Heart left ventricle (tissue), 16 donors: ENCODE measurements at regions not wholly inside any gene's neighbourhood (a gene's known extent, or its start where the extent isn't known, plus 50 kb on each side); places are given as distances from the start of the nearest gene placed in this dataset.

Source experiments
- ATAC-seq, 4 donors: fragments of 200-7000 bp; cut with Tn5 transposase; one replicate each; pipeline ENCODE4 v1.9.1; 2020 to 2022; ENCODE audit warnings: moderate library complexity in 4 of 4, mild to moderate bottlenecking in 3 of 4, moderate number of reproducible peaks in 1 of 4
- DNase-seq, 5 donors: peaks; one replicate each; pipeline ENCODE4 v3.0.0-alpha.2; 2020
- H3K27ac ChIP-seq, 12 donors: fragments of 200-600 bp; sonication (generic) in 4 of 12; one replicate each; pipeline versions ENCODE4 v1.5.0 to v1.8.0; 2016 to 2022; ENCODE audit warnings: mild to moderate bottlenecking in 2 of 12
- H3K27me3 ChIP-seq, 9 donors: fragments of 200-600 bp; sonication (generic) in 2 of 9; one replicate each; pipeline versions ENCODE4 v1.5.1 to v1.8.0; 2016 to 2022; ENCODE audit warnings: mild to moderate bottlenecking in 3 of 9
- H3K36me3 ChIP-seq, 9 donors: fragments of 200-600 bp; sonication (generic) in 2 of 9; one replicate each; pipeline versions ENCODE4 v1.5.0 to v1.8.0; 2018 to 2022; ENCODE audit warnings: mild to moderate bottlenecking in 2 of 9
- H3K4me1 ChIP-seq, 12 donors: fragments of 200-600 bp; sonication (generic) in 4 of 12; one replicate each; pipeline versions ENCODE4 v1.5.0 to v1.8.0; 2016 to 2022; ENCODE audit warnings: mild to moderate bottlenecking in 3 of 12
- H3K4me3 ChIP-seq, 12 donors: fragments of 200-600 bp; sonication (generic) in 4 of 12; one replicate each; pipeline versions ENCODE4 v1.5.0 to v1.8.0; 2017 to 2022; ENCODE audit warnings: mild to moderate bottlenecking in 9 of 12, moderate library complexity in 4 of 12
- H3K9me3 ChIP-seq, 12 donors: fragments of 200-600 bp; sonication (generic) in 4 of 12; one replicate each; pipeline versions ENCODE4 v1.5.0 to v1.8.0; 2016 to 2022; ENCODE audit warnings: mild to moderate bottlenecking in 1 of 12
- CTCF ChIP-seq, 12 donors: fragments of 200-600 bp; sonication (generic) in 4 of 12; IDR thresholded peaks; one replicate each; pipeline versions ENCODE4 v1.5.0 to v1.8.0; 2018 to 2022; ENCODE audit warnings: antibody characterized with exemption in 12 of 12, mild to moderate bottlenecking in 5 of 12
- POLR2A ChIP-seq, 2 donors: fragments of 450-650 bp; IDR thresholded peaks; one replicate each; pipeline ENCODE4 v1.6.1; 2017; ENCODE audit warnings: antibody characterized with exemption in 2 of 2, mild to moderate bottlenecking in 2 of 2, moderate library complexity in 2 of 2
- WGBS, 4 donors: extraction: QIAGEN DNeasy Blood & Tissue Kit in 2 of 4; methylation state at CpG; one replicate each; pipeline versions ENCODE4 v1.1.5 to v1.1.7; 2013 to 2018; 5-methylcytosine and 5-hydroxymethylcytosine counted together
- intact Hi-C, 10 donors: fragments of 100-400 bp; cut with DNase I; formaldehyde crosslinking; loops; one replicate each; pipeline versions ENCODE4 v1.11.1 to v1.14.2; 2022
- donor health status: ischemic (EF 13 %, LVEDD 7.1; RV severe dilation, severe dysfunction).
- donor health status: healthy with polysubstance abuse.
- donor health status: DM: no; HTN: yes; CAD: no.
- donor health status: DM: no; HTN: no; CAD: no.
- donor health status: ischemic (EF 25% LVEDD 6.9; RV normal size, moderate dysfunction).
- donor health status: ischemic (EF 25% LVEDD 5.7; RV mildly dilated, moderate dysfunction).
- donor health status: healthy.
- donor health status: DM: yes; HTN: yes; CAD: no.
- donor health status: ischemic (EF 35%, LVEDD 5.7; RV mildly dilated, moderate dysfunction).
- donor health status: nonischemic (EF 11% LVEDD 7.7; RV severe dilation, severe dysfunction).
- donor health status: DM: yes; HTN: yes; CAD: no.
- donor health status: PGD.
- donor health status: ischemic (EF 29% LVEDD 5.4; RV normal size, mild dysfunction).
- donor health status: nonischemic (EF 23%, LVEDD 6.1; RV moderate dilation, normal function).

GRCh38 chr5:167725741-167726140 is 565.7 kb upstream of the WWC1 start:
- no peak overlapping the region for H3K27ac ChIP-seq
- 88 to 96% (median 93%) methylated on average over 7 of the region's 7 CpGs for WGBS, 4 donors
- ATAC-seq (no peak), DNase-seq (no peak)
- H3K4me1 ChIP-seq = no peaks in the 10 kb centered on the region
- no peak overlapping the region for H3K4me3 ChIP-seq
- TF ChIP-seq CTCF (IDR thresholded peaks at IDR 0.05) (no peak), POLR2A (IDR thresholded peaks at IDR 0.05) (no peak)
- intact Hi-C loops = loop anchor here in 8 of 10 donors (10.0 kb wide), 5 partner anchors 199 to 319 kb away; no protein-coding TSS in a partner anchor
- H3K36me3 ChIP-seq = no peaks in the 10 kb centered on the region
- H3K9me3 ChIP-seq = no peaks in the 10 kb centered on the region
- no peaks in the 10 kb centered on the region for H3K27me3 ChIP-seq

- H3K4me3 ChIP-seq = no peak overlapping the region
- no peaks in the 10 kb centered on the region for H3K9me3 ChIP-seq
- DNase-seq = no peak
- no peak for TF ChIP-seq CTCF (IDR thresholded peaks at IDR 0.05)
- no peak for TF ChIP-seq POLR2A (IDR thresholded peaks at IDR 0.05)
- no peaks in the 10 kb centered on the region for H3K27me3 ChIP-seq
- intact Hi-C loops = loop anchor here in 8 of 10 donors (10.0 kb wide), 5 partner anchors 198 to 318 kb away; no protein-coding TSS in a partner anchor
- H3K36me3 ChIP-seq = no peaks in the 10 kb centered on the region
- WGBS, 4 donors = 73 to 82% (median 78%) methylated on average over 2 of the region's 2 CpGs
- no peak overlapping the region for H3K27ac ChIP-seq
- ATAC-seq = no peak
- no peaks in the 10 kb centered on the region for H3K4me1 ChIP-seq
These were observed 564.8 kb upstream of the WWC1 start for GRCh38 chr5:167726642-167727041.

DNA sequence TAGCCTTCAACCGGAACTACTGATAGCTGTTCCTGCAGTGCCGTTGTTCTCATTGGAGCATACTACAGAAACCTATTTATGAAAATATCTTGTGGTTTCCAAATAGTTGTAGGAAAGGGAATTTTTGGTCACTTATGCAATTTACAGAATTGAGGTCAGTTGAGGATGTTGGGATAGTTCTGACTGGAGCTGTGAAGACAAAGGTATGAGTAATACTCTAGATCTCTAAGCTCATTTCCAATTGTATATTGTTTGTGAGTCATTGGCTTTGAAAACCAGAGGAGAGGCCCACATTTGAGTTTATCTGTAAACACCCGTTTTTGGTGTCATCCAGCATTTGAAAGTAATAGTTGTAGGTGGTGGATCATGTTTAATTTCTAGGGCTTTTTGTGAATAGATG is 561.3 kb upstream of the WWC1 start:
- TF ChIP-seq POLR2A (IDR thresholded peaks at IDR 0.05) = no peak
- no peak for ATAC-seq
- DNase-seq = no peak
- Histone ChIP-seq H3K4me3 (no peak overlapping the region), H3K27ac (no peak overlapping the region), H3K36me3 (no peaks in the 10 kb centered on the region), H3K27me3 (no peaks in the 10 kb centered on the region), H3K4me1 (no peaks in the 10 kb centered on the region), H3K9me3 (no peaks in the 10 kb centered on the region)
- intact Hi-C loops = no loop called here
- WGBS, 4 donors = 66 to 72% (median 69%) methylated on average over 3 of the region's 3 CpGs

GRCh38 chr5:167730656-167731055 is 560.8 kb upstream of the WWC1 start:
- WGBS, 4 donors = 69 to 84% (median 73%) methylated on average over 2 of the region's 2 CpGs
- no peak overlapping the region for H3K27ac ChIP-seq
- H3K27me3 ChIP-seq = no peaks in the 10 kb centered on the region
- H3K36me3 ChIP-seq = no peaks in the 10 kb centered on the region
- TF ChIP-seq POLR2A (IDR thresholded peaks at IDR 0.05) = no peak
- no peak for TF ChIP-seq CTCF (IDR thresholded peaks at IDR 0.05)
- ATAC-seq (no peak), DNase-seq (no peak)
- H3K4me1 ChIP-seq = no peaks in the 10 kb centered on the region
- intact Hi-C loops = no loop called here
- no peaks in the 10 kb centered on the region for H3K9me3 ChIP-seq
- no peak overlapping the region for H3K4me3 ChIP-seq

DNA sequence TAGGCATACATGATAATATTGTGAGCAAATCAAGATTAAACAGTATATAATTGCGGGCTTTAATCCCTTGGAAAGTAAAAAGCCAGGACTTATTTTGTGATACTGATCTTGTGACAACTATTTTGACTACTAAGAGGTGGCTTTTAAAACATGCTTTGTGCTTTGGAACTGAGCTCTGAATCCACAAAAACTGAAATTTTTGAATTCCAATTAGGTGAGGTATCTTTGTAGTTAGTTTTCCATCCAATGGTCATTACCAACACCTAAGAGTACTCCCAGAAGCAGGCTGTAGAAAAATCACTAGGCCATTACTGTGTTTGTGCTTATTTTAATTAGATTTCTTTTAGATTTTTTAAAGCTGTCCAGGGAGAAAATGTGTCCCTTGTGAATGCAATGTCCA is 559.5 kb upstream of the WWC1 start:
- H3K27ac ChIP-seq = no peak overlapping the region
- no peak overlapping the region for H3K4me3 ChIP-seq
- TF ChIP-seq CTCF (IDR thresholded peaks at IDR 0.05) = no peak
- TF ChIP-seq POLR2A (IDR thresholded peaks at IDR 0.05) = no peak
- H3K36me3 ChIP-seq = no peaks in the 10 kb centered on the region
- H3K9me3 ChIP-seq = no peaks in the 10 kb centered on the region
- DNase-seq = no peak
- no peaks in the 10 kb centered on the region for H3K4me1 ChIP-seq
- no peaks in the 10 kb centered on the region for H3K27me3 ChIP-seq
- WGBS, 4 donors = 93 to 99% (median 95%) methylated on average over 1 of the region's 1 CpG
- intact Hi-C loops = no loop called here
- ATAC-seq = no peak
